ENCODE measurements at regions not wholly inside any gene's neighbourhood (a gene's known extent, or its start where the extent isn't known, plus 50 kb on each side); places are given as distances from the start of the nearest gene placed in this dataset.
"Not testable (repeated sequence)": the region's sequence is repeated elsewhere in the genome, so short reads cannot be mapped to it uniquely, and the experiment has no call there.

DNA sequence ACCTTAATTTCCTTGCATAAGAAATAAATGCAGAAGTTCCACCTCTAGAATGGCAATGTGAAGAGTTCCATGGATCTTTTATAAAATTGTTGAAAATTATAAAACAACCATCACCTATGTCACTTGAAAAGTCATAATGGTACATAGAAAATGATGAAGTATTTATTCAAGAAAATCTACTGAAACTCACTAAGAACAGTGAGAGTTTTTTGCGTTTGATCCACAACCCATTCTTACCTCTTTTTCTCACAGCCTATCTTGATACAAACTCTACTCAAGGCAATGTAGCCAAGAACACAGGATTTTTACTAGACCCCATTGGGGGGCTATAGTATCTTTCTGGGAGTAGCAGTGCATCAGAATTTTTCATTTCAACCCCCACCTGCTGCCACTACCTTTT is 89.0 kb upstream of the KCNJ18 start:
- not testable (repeated sequence) for TF ChIP-seq YY1 (IDR thresholded peaks at IDR 0.05); SP1 (IDR thresholded peaks at IDR 0.05); JUND (IDR thresholded peaks at IDR 0.05); RAD21 (IDR thresholded peaks at IDR 0.05); FOXA1 (IDR thresholded peaks at IDR 0.05); HNF4G (IDR thresholded peaks at IDR 0.05); NR2F2 (IDR thresholded peaks at IDR 0.05); EGR1 (IDR thresholded peaks at IDR 0.05; ENCODE audit: low read depth in 2 of 2); HNF4A (conservative IDR thresholded peaks at IDR 0.05); GABPA (IDR thresholded peaks at IDR 0.05 in 1 of 2, conservative IDR thresholded peaks at IDR 0.05 in 1 of 2)
- TF ChIP-seq, protein P1, sequence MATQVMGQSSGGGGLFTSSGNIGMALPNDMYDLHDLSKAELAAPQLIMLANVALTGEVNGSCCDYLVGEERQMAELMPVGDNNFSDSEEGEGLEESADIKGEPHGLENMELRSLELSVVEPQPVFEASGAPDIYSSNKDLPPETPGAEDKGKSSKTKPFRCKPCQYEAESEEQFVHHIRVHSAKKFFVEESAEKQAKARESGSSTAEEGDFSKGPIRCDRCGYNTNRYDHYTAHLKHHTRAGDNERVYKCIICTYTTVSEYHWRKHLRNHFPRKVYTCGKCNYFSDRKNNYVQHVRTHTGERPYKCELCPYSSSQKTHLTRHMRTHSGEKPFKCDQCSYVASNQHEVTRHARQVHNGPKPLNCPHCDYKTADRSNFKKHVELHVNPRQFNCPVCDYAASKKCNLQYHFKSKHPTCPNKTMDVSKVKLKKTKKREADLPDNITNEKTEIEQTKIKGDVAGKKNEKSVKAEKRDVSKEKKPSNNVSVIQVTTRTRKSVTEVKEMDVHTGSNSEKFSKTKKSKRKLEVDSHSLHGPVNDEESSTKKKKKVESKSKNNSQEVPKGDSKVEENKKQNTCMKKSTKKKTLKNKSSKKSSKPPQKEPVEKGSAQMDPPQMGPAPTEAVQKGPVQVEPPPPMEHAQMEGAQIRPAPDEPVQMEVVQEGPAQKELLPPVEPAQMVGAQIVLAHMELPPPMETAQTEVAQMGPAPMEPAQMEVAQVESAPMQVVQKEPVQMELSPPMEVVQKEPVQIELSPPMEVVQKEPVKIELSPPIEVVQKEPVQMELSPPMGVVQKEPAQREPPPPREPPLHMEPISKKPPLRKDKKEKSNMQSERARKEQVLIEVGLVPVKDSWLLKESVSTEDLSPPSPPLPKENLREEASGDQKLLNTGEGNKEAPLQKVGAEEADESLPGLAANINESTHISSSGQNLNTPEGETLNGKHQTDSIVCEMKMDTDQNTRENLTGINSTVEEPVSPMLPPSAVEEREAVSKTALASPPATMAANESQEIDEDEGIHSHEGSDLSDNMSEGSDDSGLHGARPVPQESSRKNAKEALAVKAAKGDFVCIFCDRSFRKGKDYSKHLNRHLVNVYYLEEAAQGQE (IDR thresholded peaks at IDR 0.05): not testable (repeated sequence)
- TF ChIP-seq, protein P2, sequence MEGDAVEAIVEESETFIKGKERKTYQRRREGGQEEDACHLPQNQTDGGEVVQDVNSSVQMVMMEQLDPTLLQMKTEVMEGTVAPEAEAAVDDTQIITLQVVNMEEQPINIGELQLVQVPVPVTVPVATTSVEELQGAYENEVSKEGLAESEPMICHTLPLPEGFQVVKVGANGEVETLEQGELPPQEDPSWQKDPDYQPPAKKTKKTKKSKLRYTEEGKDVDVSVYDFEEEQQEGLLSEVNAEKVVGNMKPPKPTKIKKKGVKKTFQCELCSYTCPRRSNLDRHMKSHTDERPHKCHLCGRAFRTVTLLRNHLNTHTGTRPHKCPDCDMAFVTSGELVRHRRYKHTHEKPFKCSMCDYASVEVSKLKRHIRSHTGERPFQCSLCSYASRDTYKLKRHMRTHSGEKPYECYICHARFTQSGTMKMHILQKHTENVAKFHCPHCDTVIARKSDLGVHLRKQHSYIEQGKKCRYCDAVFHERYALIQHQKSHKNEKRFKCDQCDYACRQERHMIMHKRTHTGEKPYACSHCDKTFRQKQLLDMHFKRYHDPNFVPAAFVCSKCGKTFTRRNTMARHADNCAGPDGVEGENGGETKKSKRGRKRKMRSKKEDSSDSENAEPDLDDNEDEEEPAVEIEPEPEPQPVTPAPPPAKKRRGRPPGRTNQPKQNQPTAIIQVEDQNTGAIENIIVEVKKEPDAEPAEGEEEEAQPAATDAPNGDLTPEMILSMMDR (IDR thresholded peaks at IDR 0.05; ENCODE audit: low read depth, low read length, missing input control): not testable (repeated sequence)
- TF ChIP-seq, protein P3, sequence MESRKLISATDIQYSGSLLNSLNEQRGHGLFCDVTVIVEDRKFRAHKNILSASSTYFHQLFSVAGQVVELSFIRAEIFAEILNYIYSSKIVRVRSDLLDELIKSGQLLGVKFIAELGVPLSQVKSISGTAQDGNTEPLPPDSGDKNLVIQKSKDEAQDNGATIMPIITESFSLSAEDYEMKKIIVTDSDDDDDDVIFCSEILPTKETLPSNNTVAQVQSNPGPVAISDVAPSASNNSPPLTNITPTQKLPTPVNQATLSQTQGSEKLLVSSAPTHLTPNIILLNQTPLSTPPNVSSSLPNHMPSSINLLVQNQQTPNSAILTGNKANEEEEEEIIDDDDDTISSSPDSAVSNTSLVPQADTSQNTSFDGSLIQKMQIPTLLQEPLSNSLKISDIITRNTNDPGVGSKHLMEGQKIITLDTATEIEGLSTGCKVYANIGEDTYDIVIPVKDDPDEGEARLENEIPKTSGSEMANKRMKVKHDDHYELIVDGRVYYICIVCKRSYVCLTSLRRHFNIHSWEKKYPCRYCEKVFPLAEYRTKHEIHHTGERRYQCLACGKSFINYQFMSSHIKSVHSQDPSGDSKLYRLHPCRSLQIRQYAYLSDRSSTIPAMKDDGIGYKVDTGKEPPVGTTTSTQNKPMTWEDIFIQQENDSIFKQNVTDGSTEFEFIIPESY (IDR thresholded peaks at IDR 0.05): not testable (repeated sequence)
